Epithelial cell of esophagus (primary cell): ENCODE measurements at regions not wholly inside any gene's neighbourhood (a gene's known extent, or its start where the extent isn't known, plus 50 kb on each side); places are given as distances from the start of the nearest gene placed in this dataset.

Experiments used
- DNase-seq: peaks from one replicate; pipeline ENCODE4 v3.0.0; 2010; ENCODE audit warnings: low read depth
- H3K4me3 ChIP-seq: 2 replicates; pipeline ENCODE4 v1.5.1; 2011; ENCODE audit warnings: mild to moderate bottlenecking, low read length, control low read depth
- TF ChIP-seq, protein P1 (sequence below): IDR thresholded peaks from 2 replicates; pipeline ENCODE4 v1.5.1; 2011; ENCODE audit warnings: low read depth, mild to moderate bottlenecking, low read length, control low read depth, inconsistent platforms; ENCODE audit not compliant: insufficient read depth; ENCODE audit errors: missing control alignments

GRCh38 chr11:37105427-37105826 lies 507.4 kb upstream of the RAG2 start:
- no peak for DNase-seq
- no peak overlapping the region for H3K4me3 ChIP-seq
- TF ChIP-seq, protein P1, sequence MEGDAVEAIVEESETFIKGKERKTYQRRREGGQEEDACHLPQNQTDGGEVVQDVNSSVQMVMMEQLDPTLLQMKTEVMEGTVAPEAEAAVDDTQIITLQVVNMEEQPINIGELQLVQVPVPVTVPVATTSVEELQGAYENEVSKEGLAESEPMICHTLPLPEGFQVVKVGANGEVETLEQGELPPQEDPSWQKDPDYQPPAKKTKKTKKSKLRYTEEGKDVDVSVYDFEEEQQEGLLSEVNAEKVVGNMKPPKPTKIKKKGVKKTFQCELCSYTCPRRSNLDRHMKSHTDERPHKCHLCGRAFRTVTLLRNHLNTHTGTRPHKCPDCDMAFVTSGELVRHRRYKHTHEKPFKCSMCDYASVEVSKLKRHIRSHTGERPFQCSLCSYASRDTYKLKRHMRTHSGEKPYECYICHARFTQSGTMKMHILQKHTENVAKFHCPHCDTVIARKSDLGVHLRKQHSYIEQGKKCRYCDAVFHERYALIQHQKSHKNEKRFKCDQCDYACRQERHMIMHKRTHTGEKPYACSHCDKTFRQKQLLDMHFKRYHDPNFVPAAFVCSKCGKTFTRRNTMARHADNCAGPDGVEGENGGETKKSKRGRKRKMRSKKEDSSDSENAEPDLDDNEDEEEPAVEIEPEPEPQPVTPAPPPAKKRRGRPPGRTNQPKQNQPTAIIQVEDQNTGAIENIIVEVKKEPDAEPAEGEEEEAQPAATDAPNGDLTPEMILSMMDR: no peak

DNA sequence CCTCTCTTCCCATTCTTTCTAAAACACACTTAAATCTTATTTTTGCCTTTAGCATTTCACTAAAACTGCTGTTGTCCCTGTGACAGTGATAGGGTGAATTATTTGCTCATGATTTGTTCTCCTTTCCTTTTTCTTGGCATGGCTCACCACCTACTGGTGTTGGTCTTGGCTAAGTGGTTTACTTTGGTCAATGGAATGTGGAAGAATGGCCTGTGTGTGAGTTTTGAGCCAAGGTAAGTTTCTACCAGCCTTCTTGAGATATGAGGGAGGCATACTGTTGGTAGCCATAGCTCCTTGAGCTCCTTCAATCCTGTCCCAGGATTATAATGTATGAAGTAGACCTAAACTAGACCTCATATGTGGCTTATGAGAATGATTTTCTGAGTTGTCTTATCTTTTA lies 506.3 kb upstream of the RAG2 start:
- no peak overlapping the region for H3K4me3 ChIP-seq
- DNase-seq: no peak
- TF ChIP-seq, protein P1: no peak

DNA sequence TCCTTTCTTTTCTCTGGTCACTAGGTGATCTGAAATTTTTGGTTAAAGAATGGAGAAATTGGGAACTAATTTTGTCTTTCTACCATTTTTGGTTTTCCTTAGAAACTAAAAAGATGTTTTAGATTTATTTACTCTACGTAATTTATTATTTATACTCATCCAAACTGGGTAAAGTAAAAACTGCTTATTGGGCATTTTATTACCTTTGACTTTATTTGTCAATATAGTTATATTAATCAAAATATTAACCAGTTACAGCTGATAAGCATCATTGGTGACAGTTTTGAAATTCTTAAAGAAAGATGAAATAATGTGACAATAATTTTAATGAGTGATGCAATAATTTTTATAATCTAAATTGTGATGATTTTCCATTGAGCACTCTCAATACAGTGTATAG lies 502.0 kb upstream of the RAG2 start:
- no peak for DNase-seq
- TF ChIP-seq, protein P1: no peak
- no peak overlapping the region for H3K4me3 ChIP-seq

GRCh38 chr11:37092487-37092886 lies 494.5 kb upstream of the RAG2 start:
- TF ChIP-seq, protein P1: no peak
- no peak overlapping the region for H3K4me3 ChIP-seq
- no peak for DNase-seq

- TF ChIP-seq, protein P1: no peak
- DNase-seq: no peak
- H3K4me3 ChIP-seq: no peak overlapping the region
These were observed 491.4 kb upstream of the RAG2 start for GRCh38 chr11:37089439-37089838.

GRCh38 chr11:37088573-37088910 lies 490.5 kb upstream of the RAG2 start:
- H3K4me3 ChIP-seq: no peak overlapping the region
- TF ChIP-seq, protein P1: no peak
- DNase-seq: no peak

DNA sequence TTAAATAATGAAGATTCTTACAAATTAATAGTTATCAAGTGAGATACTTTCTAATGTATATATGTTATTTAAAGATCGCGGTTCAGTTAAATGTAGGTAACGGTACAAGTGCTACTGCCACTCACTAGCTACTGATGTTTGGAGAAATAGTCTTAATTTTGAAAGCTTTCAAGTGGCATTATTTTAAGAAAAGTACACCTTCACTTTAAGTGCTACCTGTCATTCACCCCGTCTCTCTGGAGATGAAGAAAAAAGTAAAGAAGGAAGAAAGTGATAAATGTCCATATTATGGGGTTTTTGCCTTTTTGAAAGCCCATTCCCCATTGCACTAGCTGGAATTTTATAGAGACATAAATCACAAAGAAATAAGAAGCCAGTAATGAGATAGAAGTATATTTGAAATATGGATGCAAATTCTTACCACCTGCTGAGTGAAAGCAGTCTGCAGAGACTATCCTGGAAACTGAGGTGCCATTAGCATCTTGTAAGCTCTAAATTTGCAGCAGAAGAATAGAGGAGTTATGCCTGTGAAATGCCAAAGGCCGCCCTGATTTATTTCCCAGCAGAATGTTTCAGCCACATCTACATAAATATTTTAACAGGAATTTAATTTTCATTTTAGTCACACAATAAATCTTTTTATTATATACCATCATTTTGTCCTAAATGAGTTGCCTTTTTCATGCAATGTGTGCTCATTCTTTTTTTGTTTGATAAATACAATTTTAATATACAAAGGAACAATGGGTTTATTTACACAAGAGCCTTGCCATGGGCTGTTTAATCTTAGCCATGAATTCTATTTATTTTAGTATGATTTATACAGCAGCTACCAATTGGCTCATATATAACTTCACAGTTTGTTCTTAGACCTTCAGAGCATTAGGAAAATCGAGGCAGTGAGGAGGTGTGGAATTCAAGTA lies 489.9 kb upstream of the RAG2 start:
- no peak overlapping the region for H3K4me3 ChIP-seq

More for the DNA sequence above, 489.9 kb upstream of the RAG2 start:
- TF ChIP-seq, protein P1: no peak
- no peak for DNase-seq
